ENCODE measurements at regions not wholly inside any gene's neighbourhood (a gene's known extent, or its start where the extent isn't known, plus 50 kb on each side); places are given as distances from the start of the nearest gene placed in this dataset.

DNA sequence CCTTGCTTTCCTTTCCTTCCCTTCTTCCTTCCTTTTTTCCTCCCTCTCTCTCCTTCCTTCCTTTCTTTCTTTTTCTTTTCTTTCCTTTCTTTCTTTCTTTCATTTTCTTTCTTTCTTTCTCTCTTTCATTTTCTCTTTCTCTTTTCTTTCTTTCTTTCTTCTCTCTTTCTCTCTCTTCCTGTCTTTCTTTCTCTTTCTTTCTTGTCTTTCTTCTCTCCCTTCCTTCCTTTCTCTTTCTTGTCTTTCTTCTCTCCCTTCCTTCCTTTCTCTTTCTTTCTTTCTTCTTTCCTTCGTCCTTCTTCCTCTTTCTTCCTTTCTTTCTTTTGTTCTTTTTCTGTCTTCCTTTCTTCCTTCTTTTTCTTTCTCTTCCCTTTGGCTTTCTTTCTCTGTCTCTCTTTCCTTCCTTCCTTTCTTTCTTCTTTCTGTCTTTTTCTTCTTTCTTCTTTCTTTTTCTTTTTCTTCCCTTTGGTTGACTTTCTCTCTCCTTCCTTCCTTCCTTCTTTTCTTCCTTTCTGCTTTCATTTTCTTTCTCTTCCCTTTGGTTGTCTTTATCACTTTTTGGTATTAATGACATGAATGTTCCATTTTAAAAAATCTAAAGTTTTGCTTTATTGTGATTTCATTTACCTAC, 496.4 kb upstream of the CBLB start:
- DNase-seq: no peak

DNA sequence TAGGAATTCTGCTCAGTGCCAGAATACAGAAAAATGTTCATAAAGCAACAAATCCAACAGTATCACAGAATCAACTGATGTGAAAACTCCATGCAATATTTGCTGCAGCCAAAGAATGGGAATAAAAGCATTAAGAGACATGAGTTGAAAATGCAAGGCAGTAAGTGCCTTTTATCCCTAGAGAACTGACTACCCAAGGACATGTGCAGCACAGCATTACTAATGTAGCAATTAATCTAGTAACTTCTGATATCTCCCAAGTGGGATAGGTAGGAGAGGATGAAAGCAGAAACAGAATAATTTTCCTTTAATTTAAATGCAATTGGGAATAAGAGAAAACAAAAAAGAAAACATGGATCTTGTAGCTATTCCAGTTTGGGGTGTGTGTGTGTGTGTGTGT, 497.5 kb upstream of the CBLB start:
- DNase-seq: no peak

DNA sequence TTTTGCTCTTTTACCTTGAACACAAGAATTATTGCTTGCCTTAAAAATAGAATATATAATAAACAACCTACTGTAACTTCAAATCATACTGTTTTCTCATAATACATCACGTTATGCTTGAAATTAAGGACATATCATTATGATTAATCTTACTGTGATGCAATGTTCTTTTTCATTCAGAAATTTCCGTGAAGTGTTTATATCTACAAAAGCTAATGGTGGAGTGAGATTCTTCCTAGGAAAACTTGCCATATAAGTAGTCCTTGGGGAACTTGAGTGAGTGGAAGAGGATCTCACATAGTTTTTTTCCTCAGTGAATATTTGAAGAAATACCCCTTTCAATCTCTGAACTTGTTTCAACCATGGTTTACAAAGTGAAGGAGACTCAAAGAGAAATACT, 498.7 kb upstream of the CBLB start:
- DNase-seq: no peak

DNA sequence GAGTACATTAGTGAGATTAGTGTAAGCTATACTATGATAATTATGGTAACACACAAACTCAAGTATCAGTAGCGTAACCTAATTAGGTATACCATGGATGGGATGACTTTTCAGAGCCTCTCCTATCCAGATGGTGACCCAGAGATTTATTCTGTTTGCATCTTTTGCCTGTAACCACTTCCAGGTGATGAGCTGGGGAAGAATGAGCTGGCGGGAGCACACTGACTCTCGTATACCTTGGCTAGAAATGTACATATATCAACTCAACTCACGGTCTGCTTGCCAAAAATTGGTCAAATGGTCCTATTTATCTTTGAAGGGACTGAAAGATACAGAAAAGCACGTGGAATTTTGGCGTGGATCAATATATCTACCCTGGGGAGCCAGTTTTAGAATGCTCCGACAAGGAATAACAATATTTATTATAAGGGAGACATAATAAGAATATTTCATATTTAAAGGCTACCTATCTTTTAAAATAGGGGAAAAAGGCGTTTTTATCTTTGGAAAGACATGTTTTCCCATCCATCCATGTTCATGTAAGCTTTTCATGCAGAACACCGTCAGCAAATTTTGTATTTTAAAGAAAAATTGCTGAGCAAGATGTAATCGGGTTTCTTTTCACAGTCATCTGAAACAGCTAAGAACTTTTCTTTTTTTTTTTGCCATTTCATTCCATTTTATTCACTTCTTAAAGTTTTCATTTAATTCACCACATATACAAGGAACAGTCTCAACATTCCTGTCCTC, 502.6 kb upstream of the CBLB start:
- no peak for DNase-seq

DNA sequence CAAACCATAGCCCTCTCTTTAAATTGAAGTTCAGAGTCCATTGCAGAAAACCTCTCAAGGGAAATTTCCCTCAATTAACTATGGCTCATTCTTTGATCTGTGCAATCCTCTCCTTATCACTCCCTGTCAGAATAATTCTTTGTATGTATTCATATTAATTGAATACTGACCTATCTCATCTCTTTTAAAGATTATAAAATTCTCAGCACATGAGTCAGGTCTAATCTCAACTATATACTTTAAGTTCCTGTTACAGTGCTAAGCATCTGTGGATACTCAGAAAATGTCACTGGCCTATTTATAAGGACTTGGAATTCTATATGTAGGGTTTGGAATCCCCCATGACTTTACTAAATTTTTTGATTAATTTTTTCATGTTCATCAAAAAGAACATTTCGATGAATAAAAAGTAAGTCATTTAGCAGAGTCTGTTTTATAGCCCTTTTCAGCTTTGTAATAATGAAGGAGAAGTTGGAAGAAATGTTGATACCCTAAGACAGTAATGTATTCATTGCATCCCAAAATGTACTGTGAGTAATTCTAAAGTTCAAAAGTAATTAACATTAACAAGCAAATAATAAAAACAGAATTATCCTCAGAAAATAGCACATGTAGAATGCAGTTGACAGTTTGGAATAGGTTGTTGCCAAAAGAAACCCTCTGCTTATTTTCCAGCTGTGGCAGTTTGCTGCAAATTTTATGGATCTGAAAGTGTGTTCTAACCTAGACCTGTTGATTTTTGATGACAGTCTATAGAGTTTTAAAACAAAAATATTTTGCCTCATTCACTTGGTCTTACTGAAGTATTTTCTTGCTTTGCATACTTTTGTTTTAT, 503.4 kb upstream of the CBLB start:
- DNase-seq: no peak

DNA sequence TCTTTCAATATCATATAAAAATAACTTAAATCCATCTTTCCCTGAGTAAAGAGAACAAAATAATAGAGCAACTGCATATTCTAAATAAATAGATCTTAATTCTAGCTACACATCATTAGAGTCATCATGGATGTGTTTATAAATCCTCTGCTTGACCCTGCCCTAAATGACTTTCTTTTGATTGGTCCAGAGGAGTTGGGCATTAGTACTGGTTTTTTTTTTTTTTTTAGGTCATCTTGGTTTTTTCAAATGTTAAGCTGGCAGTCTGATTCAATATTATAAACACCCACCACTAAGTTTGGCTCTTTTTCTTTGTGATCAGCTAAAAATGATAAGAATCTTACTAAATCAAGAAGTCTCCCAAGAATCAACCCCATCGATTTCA, 504.0 kb upstream of the CBLB start:
- DNase-seq: no peak

DNA sequence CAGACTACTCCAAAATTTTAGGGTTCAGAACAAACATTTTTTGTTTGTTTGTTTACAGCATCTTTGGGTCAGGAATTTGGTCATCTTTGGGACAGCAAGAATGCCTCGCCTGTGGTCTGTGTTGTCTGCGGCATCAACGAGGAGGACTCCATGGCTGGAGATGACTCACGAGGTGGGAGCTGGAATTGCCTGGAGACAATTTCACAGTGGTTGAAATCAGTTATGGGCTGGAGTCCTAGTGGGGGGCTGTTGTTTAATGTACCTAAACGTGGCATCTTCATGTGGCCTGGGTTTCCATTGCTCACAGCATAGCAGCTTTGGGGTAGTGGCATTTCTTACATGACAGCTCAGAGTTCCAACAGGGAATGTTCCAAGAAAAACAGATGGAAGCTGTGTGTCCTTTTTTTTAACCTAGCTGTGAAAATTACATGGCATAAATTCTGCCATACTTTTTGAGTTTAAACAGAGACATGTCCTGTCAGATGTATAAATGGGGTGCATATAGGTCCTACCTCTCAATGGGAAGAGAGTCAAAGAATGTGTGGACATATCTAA, 507.3 kb upstream of the CBLB start:
- DNase-seq: no peak

DNA sequence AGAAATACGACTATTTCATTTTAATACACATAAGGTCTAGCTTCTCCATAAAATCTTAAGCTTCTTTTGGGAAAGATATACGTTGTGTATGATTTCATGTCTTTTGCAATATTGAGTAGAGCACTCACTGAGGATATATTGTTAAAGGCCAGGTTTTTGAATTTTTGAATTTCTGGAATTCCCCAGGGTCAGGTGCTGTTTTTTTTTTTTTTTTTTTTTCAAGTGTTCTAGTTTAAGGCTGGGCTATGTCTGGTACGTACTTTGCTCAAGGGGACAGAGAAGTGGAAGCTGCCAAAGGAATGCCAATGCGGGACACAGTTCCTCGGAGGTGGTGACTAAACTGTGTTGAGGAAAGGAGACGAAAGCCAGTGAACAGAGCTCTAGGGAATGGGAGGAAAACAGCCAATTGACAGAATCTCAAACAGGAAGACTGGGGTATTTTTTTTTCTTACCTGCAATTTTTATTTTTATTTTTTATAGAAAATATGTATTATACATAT, 510.5 kb upstream of the CBLB start:
- no peak for DNase-seq

DNA sequence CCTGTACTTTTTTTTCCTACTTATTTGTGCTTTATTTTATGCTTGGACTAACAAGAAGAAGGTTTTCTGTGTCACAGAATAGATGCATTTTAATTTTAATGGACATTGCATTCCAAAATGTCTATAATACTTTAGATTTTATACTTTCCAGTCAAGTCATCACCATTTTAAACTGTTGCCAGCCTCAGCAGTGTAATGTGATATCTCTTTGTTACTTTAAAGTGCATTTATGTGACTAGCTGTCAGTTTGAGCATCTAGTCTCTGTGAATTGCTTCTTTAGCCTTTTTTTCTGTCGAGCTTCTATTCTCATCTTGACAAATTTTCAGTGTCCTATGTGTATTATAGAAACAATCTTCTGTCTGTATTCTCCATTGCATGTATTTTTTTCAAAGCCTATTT, 511.4 kb upstream of the CBLB start:
- DNase-seq: no peak

DNA sequence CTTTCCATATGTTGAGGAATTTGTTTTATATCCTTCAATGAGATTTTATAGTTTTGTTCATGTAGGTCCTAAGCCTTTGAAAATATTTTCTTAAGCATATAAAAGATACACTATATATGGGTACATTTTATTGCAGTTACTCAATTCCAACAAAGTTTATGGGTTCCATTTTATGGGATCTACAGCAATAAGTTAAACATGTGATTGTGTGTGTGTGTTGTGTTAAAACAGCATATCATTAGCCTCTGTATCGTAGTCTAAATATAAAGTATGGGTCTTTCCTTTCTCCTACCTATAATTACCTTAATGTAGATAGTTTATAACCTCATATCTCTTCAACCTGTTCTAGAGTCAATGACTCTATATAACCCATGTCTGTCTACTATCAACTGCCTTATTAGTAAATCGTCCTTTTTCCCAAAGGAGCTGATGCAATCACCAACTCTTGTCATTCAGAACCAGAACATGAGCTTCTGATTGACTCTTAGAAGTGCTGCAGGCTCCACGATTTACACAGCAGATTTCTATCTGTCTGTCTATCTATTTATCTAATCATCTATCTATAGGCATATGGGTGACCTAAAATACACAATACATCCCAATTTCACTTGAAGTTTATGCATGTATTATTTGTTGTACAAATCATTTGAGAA, 512.6 kb upstream of the CBLB start:
- no peak for DNase-seq

DNA sequence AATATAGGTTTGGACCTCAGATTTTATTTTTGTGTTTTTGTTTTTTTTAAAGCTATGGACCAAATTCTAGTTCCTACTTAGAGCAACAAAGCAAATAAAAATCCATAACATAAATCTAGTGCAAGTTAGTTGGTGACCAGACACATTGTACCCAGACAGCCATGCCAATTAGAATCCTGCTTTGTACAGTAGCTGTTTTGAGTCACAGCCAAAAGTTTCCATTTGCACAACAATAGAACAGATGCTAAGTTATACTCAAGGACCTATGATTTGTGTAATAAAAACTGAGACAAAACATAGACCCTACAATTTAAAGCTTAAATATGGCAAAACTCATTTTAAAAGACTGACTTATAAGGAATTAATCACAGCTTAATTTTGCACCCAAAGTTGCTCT, 513.1 kb upstream of the CBLB start:
- DNase-seq: no peak

DNA sequence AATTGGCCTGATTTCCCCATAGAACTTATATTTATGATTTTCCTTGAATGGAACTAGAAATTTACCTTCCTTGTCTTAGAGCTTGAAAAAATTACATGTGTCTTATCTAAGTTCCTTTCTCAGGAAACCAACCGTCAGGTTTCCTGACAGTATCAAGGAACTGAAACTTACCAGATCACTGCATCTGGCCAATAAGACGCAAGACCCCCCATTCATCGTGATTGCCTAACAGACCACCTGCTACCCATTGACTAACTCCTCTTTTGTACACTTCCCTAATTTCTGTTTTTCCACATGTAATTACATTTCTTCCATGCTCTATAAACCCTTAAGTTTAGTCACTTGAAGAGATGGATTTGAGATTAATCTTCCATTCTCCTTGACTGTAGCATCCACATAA, 517.2 kb upstream of the CBLB start:
- DNase-seq: no peak

DNA sequence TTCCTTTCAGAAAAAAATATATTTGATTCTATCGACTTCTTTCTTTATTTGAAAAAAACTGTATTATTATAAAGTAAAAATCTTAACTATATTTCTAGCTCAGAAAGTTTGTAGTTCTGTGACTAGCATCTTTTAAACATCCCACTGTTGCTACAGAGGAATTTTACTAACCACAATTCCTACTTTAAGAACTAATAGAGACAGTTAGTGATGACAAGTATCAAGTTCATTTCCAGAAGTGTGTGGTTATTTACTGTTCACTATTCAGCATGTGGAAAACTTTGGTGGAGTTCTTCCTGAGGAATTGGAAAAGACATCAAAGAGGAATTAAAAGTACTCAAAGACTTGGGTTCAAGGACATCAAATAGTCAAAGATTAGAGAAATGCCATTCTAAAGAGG, 524.1 kb upstream of the CBLB start:
- no peak for DNase-seq

DNA sequence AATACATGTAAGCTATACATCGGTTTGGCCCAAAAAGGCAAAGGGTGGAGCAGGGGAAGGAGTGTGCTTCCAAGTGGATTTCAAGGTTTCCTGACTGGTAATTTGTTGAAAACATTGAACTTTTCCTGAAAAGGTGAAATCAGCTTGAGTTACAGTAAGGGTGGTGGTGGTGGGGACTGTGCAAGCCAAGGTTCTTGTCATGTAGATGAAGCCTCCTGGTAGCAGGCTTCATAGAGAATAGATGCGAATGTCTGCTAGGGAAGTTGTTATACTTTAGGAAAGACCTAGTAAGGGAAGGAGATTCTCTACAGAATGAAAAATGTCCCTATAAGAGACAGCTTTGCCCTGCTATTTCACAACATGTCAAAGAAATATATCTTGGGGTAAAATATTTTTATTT, 528.2 kb upstream of the CBLB start:
- DNase-seq: no peak

DNA sequence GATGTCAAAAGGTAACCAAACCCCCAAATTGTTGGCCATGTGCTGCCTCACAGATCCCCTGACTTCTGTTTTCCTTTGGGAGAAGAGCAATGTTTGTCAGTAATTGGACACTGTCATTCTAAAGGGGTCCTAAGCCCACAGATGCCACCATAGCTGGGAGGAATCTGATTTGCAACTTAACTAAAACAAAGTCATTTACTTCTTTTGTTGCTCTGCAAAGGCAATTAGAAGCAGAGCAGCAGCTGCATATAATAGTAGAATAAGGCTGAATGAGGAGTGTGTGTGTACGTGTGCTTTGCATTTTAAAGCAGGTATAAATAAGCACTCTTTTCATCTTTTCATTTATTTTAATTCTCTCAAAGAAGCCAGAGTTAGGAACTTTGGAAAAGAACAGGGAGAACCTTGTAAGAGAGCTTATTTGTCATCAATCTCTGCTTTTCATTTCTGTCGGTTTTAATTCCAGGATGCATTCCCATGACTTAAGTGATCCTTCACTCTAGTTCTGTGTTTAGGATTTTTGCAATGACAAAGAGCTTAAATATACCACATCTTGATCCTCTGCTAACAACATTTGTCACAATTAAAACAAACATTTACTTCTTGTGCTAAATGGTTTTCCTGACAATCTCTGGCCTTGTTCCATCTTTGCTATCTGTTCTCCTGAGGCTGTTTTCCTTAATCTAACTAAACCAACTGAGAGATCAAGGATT, 530.2 kb upstream of the CBLB start:
- DNase-seq: no peak

DNA sequence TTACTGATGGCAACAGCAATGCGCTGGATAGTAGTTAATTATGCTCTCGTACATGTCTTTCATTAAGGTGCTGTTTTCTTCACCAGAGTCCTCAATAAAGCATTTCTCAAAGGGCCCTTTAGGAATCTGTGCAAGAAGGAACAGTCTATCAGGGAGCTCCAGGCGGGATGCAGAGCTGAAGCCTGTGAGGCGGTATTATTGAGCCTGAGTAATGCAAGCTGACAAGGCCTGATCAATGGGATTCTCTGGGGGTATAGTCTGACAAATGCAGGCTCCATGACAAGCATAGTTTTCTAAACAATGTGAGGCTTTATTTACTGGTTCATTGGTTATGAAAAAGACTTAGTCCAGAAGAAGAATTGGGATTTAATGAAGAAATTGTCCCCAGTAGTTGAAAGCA, 530.9 kb upstream of the CBLB start:
- DNase-seq: no peak

DNA sequence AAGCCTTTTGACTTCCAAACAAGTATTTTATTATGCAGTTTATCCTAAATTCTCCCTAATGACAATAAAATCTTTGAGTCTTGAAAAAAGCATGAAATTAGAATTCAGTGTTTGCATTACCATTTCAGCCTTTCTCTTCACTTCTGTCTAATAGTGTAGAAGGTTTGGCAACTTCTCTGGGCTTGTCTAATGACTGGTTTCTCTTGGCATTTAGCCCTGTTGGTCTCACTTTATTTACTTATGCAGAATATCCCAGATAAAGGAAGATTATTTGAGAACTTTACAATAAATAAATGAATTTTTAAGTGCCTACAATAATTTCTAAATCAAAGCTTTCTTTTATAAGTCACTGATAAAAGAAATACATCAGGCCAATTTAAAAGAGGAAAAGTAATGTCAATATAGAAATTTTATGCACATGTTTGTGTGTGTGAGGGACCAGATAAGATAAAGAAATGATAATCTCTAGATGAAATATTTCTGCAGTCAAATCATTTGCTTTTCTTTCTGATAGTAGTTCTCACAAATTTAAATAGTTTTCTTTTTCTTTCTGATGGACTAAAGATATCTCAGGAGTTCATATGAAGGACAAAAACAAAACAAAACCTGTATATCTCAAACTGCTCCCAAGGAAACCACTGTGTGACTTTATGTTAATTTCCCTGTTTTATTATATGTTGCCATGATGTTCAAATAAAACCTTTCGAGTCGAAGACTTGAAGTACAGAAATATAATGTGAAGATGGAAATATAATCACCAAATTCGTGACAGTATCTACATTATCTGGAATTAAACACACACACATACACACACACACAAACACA, 533.1 kb upstream of the CBLB start:
- DNase-seq: no peak

DNA sequence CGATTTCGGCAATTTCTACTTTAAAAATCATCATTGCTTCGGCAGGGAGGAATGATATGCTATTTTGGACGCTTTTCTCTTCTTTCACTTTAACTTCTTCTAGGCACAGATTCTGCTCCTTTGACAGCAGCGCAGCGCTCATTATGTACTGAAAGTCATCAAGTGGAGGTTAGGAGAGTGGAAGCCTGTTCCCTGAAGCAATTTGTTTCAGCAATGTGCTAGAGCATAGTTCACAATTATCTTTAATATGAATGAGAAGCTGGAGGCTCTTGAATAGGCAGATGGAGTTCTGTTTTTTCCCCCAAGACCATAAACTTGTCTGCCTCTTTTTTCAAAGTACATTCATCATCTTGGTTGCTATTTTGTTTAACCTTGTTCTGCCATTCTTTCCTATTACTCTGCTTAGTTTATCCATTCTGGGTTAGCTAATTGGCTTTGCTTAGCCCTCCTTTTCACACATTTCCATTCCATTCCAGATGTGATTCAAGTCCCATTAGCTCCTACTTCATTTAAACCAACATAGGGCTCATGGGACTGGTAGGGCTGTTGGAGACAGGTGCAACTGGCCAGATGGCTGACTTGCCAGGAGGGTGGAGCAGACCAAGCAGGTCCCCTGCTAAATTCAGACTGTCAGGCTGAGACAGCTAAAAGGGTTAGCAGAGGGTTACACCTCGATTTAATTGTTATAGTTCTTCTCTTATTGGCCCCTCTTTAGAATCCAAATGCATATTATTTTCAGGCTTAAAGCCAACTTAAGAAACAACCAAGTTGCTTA, 534.7 kb upstream of the CBLB start:
- DNase-seq: no peak

DNA sequence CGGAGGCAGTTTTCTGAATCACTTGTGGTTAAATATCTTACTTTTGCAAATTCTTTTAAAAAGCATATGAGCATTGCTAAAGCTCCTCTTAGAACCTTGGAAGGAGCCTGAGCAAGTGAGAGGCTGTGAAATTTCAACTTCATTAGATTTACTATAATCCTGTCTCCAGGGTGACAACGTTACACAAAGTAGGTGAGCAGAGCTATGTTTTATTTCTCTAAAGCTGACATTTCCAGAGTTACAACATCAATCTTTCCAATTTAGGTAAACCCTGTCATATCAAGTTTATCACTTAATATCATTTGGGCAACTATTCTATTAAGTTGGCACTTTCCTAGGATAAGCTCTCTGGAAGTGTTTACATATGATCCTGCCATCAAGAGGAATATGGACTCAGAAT, 544.9 kb upstream of the CBLB start:
- DNase-seq: no peak

DNA sequence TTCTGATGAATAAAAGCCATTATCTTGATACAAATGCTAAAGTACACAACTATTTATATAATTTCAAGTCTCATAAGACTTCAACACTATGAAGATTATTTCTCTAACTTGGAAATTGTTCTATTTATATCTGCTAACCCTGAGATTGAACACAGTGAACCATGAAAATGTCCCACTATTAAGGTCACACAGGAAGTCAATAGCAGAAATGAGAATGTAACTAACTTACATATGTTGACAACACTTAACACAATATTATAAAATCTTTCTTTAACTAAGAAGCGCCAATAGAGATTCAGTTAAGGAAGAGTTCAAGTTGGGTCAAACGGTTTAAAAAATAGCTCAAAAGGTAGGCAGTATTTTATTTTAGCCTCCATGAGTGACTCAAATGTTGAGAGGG, 551.8 kb upstream of the CBLB start:
- DNase-seq: no peak

DNA sequence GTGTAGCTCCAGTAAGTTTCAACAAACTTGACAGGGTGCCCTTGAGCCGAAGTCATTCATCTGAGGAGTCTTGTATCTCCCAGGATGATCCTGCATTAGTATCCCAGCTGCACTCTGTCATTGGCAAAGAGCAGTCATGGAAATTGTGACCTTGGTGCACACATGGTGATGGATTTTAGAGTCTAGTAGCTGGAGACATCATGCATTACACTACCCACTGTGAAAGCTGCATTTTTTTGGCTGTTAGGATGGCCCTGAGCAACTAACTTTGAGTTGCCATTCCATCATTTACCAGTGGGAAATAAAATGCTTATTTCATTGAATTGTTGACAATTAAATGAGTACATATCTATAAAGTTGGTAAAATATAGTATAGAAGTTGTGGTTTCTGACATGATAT, 552.6 kb upstream of the CBLB start:
- DNase-seq: no peak

All from activated T-cell treated with anti-CD3 and anti-CD28 coated beads, Interleukin-2, amount 50 U/mL, for 48 hours (primary cell).